KMS-11 (cell line): ENCODE measurements at regions not wholly inside any gene's neighbourhood (a gene's known extent, or its start where the extent isn't known, plus 50 kb on each side); places are given as distances from the start of the nearest gene placed in this dataset.

ENCODE experiments used
- H2AFZ ChIP-seq: fragments of 200-600 bp; sonication (generic); 2 replicates; pipeline ENCODE4 v1.6.1; 2016; ENCODE audit warnings: antibody characterized with exemption, mixed run types, low read depth
- H3K27ac ChIP-seq: fragments of 200-600 bp; sonication (generic); 2 replicates; pipeline ENCODE4 v1.6.1; 2016; ENCODE audit warnings: mild to moderate bottlenecking, mixed run types
- H3K27me3 ChIP-seq: fragments of 200-600 bp; sonication (generic); 2 replicates; pipeline ENCODE4 v1.6.1; 2017; ENCODE audit warnings: mild to moderate bottlenecking, low read depth, mixed run types, moderate library complexity; ENCODE audit not compliant: insufficient read depth
- H3K36me3 ChIP-seq: fragments of 200-600 bp; sonication (generic); 2 replicates; pipeline ENCODE4 v1.6.1; 2017; ENCODE audit warnings: mild to moderate bottlenecking, mixed run types; ENCODE audit not compliant: insufficient read depth
- H3K4me1 ChIP-seq: fragments of 200-600 bp; sonication (generic); 2 replicates; pipeline ENCODE4 v1.6.1; 2016; ENCODE audit warnings: mild to moderate bottlenecking, low read depth, mixed run types; ENCODE audit not compliant: poor library complexity, severe bottlenecking
- H3K4me2 ChIP-seq: fragments of 200-600 bp; sonication (generic); 2 replicates; pipeline ENCODE4 v1.7.0; 2016; ENCODE audit warnings: mild to moderate bottlenecking, mixed run types
- H3K4me3 ChIP-seq: fragments of 200-600 bp; sonication (generic); IDR thresholded peaks from 2 replicates; pipeline ENCODE4 v1.6.1; 2017; ENCODE audit warnings: low read depth, low read length, mixed read lengths; ENCODE audit not compliant: insufficient read depth
- H3K79me2 ChIP-seq: fragments of 200-600 bp; sonication (generic); 2 replicates; pipeline ENCODE4 v1.6.1; 2016; ENCODE audit warnings: low read depth, mixed run types; ENCODE audit not compliant: insufficient read depth
- H3K9ac ChIP-seq: fragments of 200-600 bp; sonication (generic); 2 replicates; pipeline ENCODE4 v1.6.1; 2016; ENCODE audit warnings: mild to moderate bottlenecking, mixed run types
- H4K20me1 ChIP-seq: fragments of 200-600 bp; sonication (generic); 2 replicates; pipeline ENCODE4 v1.6.1; 2016; ENCODE audit warnings: mild to moderate bottlenecking, mixed run types; ENCODE audit not compliant: insufficient read depth
- TF ChIP-seq, protein P1 (sequence below): fragments of 200-600 bp; sonication (generic); conservative IDR thresholded peaks from 2 replicates; pipeline ENCODE4 v1.6.1; 2017; ENCODE audit warnings: low read depth, mild to moderate bottlenecking, antibody characterized with exemption, low read length, moderate library complexity, mixed read lengths

DNA sequence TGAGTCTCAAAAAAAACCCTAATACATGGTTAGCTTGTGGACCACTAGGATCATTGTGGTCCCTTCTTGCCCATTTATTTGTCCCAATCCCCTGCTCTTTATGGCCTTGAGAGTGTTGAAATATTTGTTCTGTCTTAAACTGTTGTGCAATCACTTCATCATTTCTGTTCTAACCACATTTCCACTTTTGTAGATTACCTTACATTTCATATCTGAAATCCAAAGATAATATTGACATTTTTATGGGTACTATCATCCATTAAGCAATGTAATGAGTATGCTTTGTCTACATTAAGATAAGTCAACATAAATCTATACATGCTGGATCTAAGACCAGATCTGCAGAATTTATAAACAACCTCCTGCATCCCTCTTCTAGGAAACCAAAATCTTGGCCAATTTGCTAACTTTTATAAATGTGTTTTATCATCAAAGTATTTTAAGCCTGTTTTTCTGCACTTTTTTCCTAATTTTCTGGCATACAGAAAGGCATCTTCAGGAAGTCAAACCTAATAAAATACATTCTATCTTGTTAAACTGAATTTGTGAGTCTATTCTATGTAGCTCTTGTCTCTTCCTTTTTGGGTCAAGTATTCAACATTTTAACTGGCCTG lies 359.4 kb upstream of the CELF2 start:
- H3K27me3 ChIP-seq: no peaks in the 10 kb centered on the region
- no peak overlapping the region for H3K9ac ChIP-seq
- H3K36me3 ChIP-seq: no peaks in the 10 kb centered on the region
- no peak overlapping the region for H2AFZ ChIP-seq
- no peaks in the 10 kb centered on the region for H3K79me2 ChIP-seq
- TF ChIP-seq, protein P1, sequence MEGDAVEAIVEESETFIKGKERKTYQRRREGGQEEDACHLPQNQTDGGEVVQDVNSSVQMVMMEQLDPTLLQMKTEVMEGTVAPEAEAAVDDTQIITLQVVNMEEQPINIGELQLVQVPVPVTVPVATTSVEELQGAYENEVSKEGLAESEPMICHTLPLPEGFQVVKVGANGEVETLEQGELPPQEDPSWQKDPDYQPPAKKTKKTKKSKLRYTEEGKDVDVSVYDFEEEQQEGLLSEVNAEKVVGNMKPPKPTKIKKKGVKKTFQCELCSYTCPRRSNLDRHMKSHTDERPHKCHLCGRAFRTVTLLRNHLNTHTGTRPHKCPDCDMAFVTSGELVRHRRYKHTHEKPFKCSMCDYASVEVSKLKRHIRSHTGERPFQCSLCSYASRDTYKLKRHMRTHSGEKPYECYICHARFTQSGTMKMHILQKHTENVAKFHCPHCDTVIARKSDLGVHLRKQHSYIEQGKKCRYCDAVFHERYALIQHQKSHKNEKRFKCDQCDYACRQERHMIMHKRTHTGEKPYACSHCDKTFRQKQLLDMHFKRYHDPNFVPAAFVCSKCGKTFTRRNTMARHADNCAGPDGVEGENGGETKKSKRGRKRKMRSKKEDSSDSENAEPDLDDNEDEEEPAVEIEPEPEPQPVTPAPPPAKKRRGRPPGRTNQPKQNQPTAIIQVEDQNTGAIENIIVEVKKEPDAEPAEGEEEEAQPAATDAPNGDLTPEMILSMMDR: no peak
- H3K4me3 ChIP-seq: no peak overlapping the region
- H3K27ac ChIP-seq: no peak overlapping the region
- no peaks in the 10 kb centered on the region for H4K20me1 ChIP-seq
- H3K4me1 ChIP-seq: no peaks in the 10 kb centered on the region
- H3K4me2 ChIP-seq: no peak overlapping the region

- Histone ChIP-seq H3K79me2 (no peaks in the 10 kb centered on the region), H3K27ac (no peak overlapping the region), H4K20me1 (no peaks in the 10 kb centered on the region), H3K4me1 (no peaks in the 10 kb centered on the region), H3K9ac (no peak overlapping the region), H3K4me3 (no peak overlapping the region), H2AFZ (no peak overlapping the region), H3K36me3 (no peaks in the 10 kb centered on the region), H3K27me3 (no peaks in the 10 kb centered on the region), H3K4me2 (no peak overlapping the region)
- TF ChIP-seq, protein P1: no peak
These were observed 357.6 kb upstream of the CELF2 start for GRCh38 chr10:10660054-10660453.

DNA sequence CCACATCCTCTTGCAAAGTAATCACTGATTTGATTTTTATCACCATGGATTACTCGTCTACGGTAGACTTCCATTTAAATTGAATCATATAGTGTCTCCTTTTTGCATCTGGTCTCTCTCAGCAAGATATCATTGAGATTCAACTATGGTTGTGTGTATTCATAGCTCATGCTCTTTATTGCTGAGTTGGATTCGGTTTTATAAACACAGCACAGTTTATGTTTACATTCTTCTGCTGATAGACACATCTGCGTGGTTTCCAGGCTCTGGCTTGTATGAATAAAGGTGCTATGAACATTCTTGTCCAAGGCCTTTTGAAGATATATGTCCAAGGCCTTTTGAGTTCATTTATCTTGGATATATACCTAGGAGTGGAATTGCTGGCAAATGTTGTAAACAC lies 356.5 kb upstream of the CELF2 start:
- H3K4me2 ChIP-seq: no peak overlapping the region
- TF ChIP-seq, protein P1: no peak

DNA sequence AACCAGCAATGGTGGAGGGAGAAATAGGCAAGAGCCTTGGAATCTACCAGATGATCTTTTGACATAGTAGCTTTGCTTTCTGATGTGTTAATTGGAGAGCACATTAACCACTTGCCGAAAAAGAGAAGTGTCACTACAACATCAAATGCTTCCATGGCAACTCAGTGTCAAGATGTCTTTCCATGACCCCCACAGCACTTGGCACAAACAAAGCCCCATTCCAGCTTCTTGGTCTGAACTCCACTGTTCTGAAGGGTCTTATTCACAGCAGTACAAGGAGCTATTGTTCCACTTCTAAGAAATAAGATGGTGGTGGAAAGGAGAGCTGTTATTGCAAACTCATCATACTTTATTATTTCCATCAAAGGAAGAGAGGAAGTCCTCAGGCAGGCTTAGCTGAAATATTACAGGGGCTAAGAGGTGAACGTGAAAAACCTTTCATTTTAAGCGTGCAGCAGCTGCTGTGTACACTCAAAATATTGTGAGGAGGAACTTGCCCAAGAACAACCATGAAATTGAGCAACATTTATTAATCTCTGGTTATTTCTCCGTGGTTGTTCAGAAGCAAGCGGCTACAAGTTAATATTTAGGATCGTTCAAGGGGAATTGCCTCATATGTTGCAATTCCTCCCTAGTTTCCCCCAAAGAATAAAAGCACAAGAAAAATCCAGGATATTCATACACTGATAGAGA lies 354.8 kb upstream of the CELF2 start:
- H3K27ac ChIP-seq: no peak overlapping the region
- TF ChIP-seq, protein P1: no peak
- no peak overlapping the region for H3K4me3 ChIP-seq
- no peaks in the 10 kb centered on the region for H3K36me3 ChIP-seq
- H3K4me1 ChIP-seq: no peaks in the 10 kb centered on the region
- no peaks in the 10 kb centered on the region for H3K79me2 ChIP-seq
- no peak overlapping the region for H3K9ac ChIP-seq
- no peak overlapping the region for H3K4me2 ChIP-seq
- H3K27me3 ChIP-seq: no peaks in the 10 kb centered on the region
- H2AFZ ChIP-seq: no peak overlapping the region
- H4K20me1 ChIP-seq: no peaks in the 10 kb centered on the region

More for the DNA sequence above, 356.5 kb upstream of the CELF2 start:
- H3K79me2 ChIP-seq: no peaks in the 10 kb centered on the region
- no peak overlapping the region for H3K4me3 ChIP-seq
- no peaks in the 10 kb centered on the region for H4K20me1 ChIP-seq
- no peaks in the 10 kb centered on the region for H3K4me1 ChIP-seq
- no peak overlapping the region for H3K27ac ChIP-seq
- H3K9ac ChIP-seq: no peak overlapping the region
- H3K27me3 ChIP-seq: no peaks in the 10 kb centered on the region
- no peak overlapping the region for H2AFZ ChIP-seq
- no peaks in the 10 kb centered on the region for H3K36me3 ChIP-seq
